ENCODE measurements at regions not wholly inside any gene's neighbourhood (a gene's known extent, or its start where the extent isn't known, plus 50 kb on each side); places are given as distances from the start of the nearest gene placed in this dataset.

- TF ChIP-seq GTF2I (CRISPR knock-in tag; conservative IDR thresholded peaks at IDR 0.05) (no peak), OVOL2 (CRISPR knock-in tag; IDR thresholded peaks at IDR 0.05; ENCODE audit: borderline replicate concordance) (no peak), ZNF121 (CRISPR knock-in tag; IDR thresholded peaks at IDR 0.05) (no peak), ZSCAN18 (CRISPR knock-in tag; IDR thresholded peaks at IDR 0.05) (no peak), JUN (CRISPR knock-in tag; IDR thresholded peaks at IDR 0.05) (no peak), HMGXB4 (CRISPR knock-in tag; IDR thresholded peaks at IDR 0.05) (no peak), PRRX2 (CRISPR knock-in tag; IDR thresholded peaks at IDR 0.05) (no peak)
- TF ChIP-seq, protein P1, sequence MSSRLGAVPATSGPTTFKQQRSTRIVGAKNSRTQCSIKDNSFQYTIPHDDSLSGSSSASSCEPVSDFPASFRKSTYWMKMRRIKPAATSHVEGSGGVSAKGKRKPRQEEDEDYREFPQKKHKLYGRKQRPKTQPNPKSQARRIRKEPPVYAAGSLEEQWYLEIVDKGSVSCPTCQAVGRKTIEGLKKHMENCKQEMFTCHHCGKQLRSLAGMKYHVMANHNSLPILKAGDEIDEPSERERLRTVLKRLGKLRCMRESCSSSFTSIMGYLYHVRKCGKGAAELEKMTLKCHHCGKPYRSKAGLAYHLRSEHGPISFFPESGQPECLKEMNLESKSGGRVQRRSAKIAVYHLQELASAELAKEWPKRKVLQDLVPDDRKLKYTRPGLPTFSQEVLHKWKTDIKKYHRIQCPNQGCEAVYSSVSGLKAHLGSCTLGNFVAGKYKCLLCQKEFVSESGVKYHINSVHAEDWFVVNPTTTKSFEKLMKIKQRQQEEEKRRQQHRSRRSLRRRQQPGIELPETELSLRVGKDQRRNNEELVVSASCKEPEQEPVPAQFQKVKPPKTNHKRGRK (CRISPR knock-in tag; IDR thresholded peaks at IDR 0.05; ENCODE audit: borderline replicate concordance): no peak
- TF ChIP-seq, protein P2, sequence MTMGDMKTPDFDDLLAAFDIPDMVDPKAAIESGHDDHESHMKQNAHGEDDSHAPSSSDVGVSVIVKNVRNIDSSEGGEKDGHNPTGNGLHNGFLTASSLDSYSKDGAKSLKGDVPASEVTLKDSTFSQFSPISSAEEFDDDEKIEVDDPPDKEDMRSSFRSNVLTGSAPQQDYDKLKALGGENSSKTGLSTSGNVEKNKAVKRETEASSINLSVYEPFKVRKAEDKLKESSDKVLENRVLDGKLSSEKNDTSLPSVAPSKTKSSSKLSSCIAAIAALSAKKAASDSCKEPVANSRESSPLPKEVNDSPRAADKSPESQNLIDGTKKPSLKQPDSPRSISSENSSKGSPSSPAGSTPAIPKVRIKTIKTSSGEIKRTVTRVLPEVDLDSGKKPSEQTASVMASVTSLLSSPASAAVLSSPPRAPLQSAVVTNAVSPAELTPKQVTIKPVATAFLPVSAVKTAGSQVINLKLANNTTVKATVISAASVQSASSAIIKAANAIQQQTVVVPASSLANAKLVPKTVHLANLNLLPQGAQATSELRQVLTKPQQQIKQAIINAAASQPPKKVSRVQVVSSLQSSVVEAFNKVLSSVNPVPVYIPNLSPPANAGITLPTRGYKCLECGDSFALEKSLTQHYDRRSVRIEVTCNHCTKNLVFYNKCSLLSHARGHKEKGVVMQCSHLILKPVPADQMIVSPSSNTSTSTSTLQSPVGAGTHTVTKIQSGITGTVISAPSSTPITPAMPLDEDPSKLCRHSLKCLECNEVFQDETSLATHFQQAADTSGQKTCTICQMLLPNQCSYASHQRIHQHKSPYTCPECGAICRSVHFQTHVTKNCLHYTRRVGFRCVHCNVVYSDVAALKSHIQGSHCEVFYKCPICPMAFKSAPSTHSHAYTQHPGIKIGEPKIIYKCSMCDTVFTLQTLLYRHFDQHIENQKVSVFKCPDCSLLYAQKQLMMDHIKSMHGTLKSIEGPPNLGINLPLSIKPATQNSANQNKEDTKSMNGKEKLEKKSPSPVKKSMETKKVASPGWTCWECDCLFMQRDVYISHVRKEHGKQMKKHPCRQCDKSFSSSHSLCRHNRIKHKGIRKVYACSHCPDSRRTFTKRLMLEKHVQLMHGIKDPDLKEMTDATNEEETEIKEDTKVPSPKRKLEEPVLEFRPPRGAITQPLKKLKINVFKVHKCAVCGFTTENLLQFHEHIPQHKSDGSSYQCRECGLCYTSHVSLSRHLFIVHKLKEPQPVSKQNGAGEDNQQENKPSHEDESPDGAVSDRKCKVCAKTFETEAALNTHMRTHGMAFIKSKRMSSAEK (CRISPR knock-in tag; IDR thresholded peaks at IDR 0.05; ENCODE audit: borderline replicate concordance): no peak
Observed at GRCh38 chr13:111527614-111528229, 207.3 kb downstream of the TEX29 start (continued).

DNA sequence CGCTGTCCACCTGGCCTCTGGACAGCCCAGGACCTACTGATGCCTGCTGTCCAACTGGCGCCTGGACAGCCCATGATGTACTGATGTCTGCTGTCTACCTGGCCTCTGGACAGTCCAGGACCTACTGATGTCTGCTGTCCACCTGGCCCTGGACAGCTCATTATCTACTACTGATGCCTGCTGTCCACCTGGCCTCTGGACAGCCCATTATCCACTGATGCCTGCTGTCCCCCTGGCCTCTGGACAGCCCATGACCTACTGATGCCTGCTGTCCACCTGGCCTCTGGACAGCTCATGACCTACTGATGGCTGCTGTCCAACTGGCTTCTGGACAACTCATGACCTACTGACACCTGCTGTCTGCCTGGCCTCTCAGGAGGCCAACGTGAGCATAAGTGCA, 208.1 kb downstream of the TEX29 start:
- POLR2A ChIA-PET: no interaction called here
- Mint-ChIP-seq H3K36me3 (no peaks in the 10 kb centered on the region), H3K9me3 (0 out of 2 replicates have a peak, but pooled peaks cover 3% of the 10 kb centered on the region), H3K4me3 (no peak overlapping the region), H3K27me3 (ENCODE audit: low read depth) (peaks cover 39% of the 10 kb centered on the region), H3K27ac (no peak overlapping the region), H3K4me1 (peaks cover 44% of the 10 kb centered on the region)
- no peak for ATAC-seq
- CTCF ChIA-PET: interaction anchor here (1.0 to 1.5 kb wide), 2 partner anchors 23 to 54 kb away, joined by 3 to 7 read pairs; no protein-coding TSS in a partner anchor
- no peak for DNase-seq (ENCODE audit: low spot score)
- TF ChIP-seq, protein P1 (CRISPR knock-in tag; IDR thresholded peaks at IDR 0.05; ENCODE audit: borderline replicate concordance): no peak
- no peak for TF ChIP-seq GTF2I (CRISPR knock-in tag; conservative IDR thresholded peaks at IDR 0.05)
- no peak for TF ChIP-seq CREM (CRISPR knock-in tag; IDR thresholded peaks at IDR 0.05)
- no peak for TF ChIP-seq CBFB (CRISPR knock-in tag; IDR thresholded peaks at IDR 0.05; ENCODE audit: low read depth)
- no peak for TF ChIP-seq OVOL2 (CRISPR knock-in tag; IDR thresholded peaks at IDR 0.05; ENCODE audit: borderline replicate concordance)
- TF ChIP-seq ZNF263 (CRISPR knock-in tag; IDR thresholded peaks at IDR 0.05; ENCODE audit: low read depth): no peak
- TF ChIP-seq SMAD3 (CRISPR knock-in tag; IDR thresholded peaks at IDR 0.05; ENCODE audit: borderline replicate concordance): no peak
- TF ChIP-seq ZSCAN18 (CRISPR knock-in tag; IDR thresholded peaks at IDR 0.05): no peak
- no peak for TF ChIP-seq ZNF396 (CRISPR knock-in tag; IDR thresholded peaks at IDR 0.05; ENCODE audit: borderline replicate concordance)
- TF ChIP-seq PREB (CRISPR knock-in tag; IDR thresholded peaks at IDR 0.05; ENCODE audit: borderline replicate concordance): no peak
- TF ChIP-seq, protein P3, sequence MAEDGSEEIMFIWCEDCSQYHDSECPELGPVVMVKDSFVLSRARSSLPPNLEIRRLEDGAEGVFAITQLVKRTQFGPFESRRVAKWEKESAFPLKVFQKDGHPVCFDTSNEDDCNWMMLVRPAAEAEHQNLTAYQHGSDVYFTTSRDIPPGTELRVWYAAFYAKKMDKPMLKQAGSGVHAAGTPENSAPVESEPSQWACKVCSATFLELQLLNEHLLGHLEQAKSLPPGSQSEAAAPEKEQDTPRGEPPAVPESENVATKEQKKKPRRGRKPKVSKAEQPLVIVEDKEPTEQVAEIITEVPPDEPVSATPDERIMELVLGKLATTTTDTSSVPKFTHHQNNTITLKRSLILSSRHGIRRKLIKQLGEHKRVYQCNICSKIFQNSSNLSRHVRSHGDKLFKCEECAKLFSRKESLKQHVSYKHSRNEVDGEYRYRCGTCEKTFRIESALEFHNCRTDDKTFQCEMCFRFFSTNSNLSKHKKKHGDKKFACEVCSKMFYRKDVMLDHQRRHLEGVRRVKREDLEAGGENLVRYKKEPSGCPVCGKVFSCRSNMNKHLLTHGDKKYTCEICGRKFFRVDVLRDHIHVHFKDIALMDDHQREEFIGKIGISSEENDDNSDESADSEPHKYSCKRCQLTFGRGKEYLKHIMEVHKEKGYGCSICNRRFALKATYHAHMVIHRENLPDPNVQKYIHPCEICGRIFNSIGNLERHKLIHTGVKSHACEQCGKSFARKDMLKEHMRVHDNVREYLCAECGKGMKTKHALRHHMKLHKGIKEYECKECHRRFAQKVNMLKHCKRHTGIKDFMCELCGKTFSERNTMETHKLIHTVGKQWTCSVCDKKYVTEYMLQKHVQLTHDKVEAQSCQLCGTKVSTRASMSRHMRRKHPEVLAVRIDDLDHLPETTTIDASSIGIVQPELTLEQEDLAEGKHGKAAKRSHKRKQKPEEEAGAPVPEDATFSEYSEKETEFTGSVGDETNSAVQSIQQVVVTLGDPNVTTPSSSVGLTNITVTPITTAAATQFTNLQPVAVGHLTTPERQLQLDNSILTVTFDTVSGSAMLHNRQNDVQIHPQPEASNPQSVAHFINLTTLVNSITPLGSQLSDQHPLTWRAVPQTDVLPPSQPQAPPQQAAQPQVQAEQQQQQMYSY (CRISPR knock-in tag; IDR thresholded peaks at IDR 0.05): no peak
- no peak for TF ChIP-seq SMAD4 (CRISPR knock-in tag; IDR thresholded peaks at IDR 0.05)

All from WTC11 (cell line).